ENCODE measurements at regions not wholly inside any gene's neighbourhood (a gene's known extent, or its start where the extent isn't known, plus 50 kb on each side); places are given as distances from the start of the nearest gene placed in this dataset.

DNA sequence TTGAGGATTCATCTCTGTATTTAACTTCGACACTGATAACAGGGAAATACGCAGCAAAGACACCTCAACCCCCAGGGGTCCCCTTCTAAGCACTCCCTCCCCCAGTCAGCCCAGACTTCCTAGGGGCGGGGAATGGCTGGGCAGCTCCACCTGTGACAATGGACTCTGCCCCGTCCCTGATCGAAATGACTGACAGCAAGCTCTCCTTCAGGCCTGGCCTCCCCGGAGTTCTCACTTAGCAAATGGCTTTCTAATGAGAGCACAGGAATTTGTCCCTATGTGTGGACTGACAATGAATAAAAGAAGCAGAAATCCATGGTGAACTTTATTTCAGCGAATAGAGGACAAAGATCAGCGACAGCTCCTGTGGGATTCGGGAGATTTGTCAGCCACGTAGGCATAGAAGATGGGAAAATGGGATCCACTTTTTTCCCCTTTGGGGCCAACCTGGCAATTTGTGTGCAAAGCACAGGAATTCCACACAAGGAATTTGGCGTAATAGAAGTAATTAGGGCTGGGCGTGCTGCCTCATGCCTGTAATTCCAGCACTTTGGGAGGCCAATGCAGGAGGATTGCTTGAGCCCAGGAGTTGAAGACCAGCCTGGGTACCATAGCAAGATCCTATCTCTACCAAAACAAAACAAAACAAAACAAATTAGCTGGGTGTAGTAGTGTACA, 63.8 kb downstream of the TNFAIP2 start:
- Histone ChIP-seq H3K4me3 (ENCODE audit: low read depth, low read length) (no peak overlapping the region), H3K27me3 (ENCODE audit: insufficient read depth, low read depth, severe bottlenecking) (no peaks in the 10 kb centered on the region), H3K27ac (no peak overlapping the region), H3K9me3 (ENCODE audit: severe bottlenecking) (peaks cover 15% of the 10 kb centered on the region), H3K36me3 (no peaks in the 10 kb centered on the region)
- DNase-seq = no peak
- TF ChIP-seq, protein P1, sequence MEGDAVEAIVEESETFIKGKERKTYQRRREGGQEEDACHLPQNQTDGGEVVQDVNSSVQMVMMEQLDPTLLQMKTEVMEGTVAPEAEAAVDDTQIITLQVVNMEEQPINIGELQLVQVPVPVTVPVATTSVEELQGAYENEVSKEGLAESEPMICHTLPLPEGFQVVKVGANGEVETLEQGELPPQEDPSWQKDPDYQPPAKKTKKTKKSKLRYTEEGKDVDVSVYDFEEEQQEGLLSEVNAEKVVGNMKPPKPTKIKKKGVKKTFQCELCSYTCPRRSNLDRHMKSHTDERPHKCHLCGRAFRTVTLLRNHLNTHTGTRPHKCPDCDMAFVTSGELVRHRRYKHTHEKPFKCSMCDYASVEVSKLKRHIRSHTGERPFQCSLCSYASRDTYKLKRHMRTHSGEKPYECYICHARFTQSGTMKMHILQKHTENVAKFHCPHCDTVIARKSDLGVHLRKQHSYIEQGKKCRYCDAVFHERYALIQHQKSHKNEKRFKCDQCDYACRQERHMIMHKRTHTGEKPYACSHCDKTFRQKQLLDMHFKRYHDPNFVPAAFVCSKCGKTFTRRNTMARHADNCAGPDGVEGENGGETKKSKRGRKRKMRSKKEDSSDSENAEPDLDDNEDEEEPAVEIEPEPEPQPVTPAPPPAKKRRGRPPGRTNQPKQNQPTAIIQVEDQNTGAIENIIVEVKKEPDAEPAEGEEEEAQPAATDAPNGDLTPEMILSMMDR (IDR thresholded peaks at IDR 0.05; ENCODE audit: low read depth, low read length) = no peak

DNA sequence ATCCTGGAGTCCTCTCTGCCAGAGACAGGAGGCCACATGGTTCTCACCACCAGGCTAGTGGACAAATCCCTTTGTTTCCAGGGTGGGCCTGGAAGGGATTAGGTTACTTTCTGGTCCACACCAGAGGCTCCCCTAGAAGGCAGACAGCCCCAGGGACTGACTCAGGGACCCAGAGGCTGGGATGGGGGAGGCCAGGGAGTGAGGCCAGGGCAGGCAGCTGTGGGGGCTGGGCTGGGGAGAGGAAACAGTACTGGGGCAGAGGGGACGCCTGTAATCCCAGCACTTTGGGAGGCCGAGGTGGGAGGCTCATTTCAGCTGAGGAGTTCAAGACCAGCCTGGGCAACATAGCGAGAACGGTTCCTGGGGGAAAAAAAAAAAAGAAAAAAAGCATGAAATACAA, 64.7 kb downstream of the TNFAIP2 start:
- Histone ChIP-seq H3K9me3 (ENCODE audit: severe bottlenecking) (peaks cover 15% of the 10 kb centered on the region), H3K27ac (no peak overlapping the region), H3K4me3 (ENCODE audit: low read depth, low read length) (no peak overlapping the region), H3K36me3 (no peaks in the 10 kb centered on the region), H3K27me3 (ENCODE audit: insufficient read depth, low read depth, severe bottlenecking) (no peaks in the 10 kb centered on the region)
- TF ChIP-seq, protein P1 (IDR thresholded peaks at IDR 0.05; ENCODE audit: low read depth, low read length) = no peak
- DNase-seq = no peak

DNA sequence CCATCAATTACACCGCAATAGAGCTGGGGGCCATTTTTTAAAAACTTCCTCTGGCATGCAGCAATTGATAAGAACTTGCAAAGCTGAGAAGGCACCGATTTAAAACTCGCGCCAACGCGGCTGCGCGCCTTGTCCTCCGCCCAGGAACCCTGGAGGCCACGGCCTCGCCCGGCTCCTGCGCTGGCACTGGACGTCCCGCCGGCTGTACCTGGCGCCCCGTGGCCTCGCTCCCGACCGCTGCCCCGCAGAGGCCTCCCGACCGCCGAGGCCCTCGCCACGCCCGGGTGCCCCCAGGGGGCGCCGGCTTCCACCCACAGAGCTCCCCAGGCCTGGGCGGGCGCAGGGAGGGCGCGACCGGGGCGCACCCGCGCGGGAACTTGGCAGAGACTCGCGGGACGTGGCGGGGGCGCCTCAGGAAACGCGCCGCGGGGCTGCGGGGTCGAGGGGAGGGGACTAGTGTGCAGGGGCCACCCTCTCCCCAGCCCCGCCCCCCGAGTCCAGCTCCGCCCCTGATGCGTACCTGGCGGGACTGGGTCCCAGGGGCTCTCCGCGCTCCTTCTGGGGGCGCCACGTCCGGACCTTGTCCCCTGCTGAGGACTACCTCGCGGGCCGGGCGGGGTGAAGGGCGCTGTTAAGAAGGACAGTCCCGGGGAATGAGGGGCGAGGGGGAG, 65.7 kb downstream of the TNFAIP2 start:
- Histone ChIP-seq H3K36me3 (no peaks in the 10 kb centered on the region), H3K4me3 (ENCODE audit: low read depth, low read length) (no peak overlapping the region), H3K9me3 (ENCODE audit: severe bottlenecking) (peaks cover 26% of the 10 kb centered on the region), H3K27ac (no peak overlapping the region), H3K27me3 (ENCODE audit: insufficient read depth, low read depth, severe bottlenecking) (no peaks in the 10 kb centered on the region)
- TF ChIP-seq, protein P1 (IDR thresholded peaks at IDR 0.05; ENCODE audit: low read depth, low read length) = no peak
- no peak for DNase-seq

DNA sequence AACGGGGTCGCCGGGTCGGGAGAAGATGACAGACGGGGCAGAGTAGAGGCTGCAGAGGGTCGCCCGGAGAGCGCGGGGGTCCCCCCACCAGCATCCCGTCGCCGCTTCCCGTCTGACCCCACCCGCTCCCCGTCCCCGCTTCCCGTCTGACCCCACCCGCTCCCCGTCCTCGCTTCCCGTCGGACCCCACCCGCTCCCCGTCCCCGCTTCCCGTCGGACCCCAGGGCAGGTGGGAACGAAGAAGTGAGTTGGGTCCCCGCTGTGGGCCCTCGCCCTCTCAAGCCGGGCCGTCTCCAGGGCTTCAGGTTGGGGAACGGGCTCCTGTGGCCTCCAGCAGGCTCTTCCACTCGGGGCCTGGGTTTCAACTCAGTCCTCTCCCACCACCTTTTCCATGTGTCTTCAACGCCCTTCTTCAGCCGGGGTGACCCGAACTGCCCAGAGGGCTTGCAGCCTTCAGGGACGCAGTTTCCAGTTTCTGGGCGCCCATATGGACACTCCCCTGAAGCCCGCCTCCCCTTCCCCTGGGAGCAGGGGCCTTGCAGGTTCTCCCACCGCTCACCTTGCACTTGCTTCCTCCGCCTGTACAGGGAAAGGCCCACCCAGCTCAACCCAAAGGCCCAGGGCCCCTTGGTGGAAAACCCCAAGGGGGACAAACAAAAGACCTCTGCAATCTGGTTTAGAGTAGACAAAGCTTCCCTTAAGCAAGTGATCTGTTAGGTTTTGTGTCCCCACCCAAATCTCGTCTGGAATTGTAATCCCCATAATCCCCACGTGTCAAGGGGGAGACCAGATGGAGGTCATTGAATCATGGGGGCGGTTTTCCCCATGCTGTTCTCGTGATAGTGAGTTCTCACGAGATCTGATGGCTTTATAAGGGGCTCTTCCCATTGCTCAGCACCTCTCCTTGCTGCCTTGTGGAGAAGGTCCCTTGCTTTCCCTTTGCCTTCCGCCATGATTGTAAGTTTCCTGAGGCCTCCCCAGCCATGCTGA, 66.5 kb downstream of the TNFAIP2 start:
- H3K36me3 ChIP-seq = no peaks in the 10 kb centered on the region
- H3K27ac ChIP-seq = peak overlapping the region; percentile 86
- TF ChIP-seq, protein P1 (IDR thresholded peaks at IDR 0.05; ENCODE audit: low read depth, low read length) = no peak
- DNase-seq = peak; percentile 63
- no peaks in the 10 kb centered on the region for H3K27me3 ChIP-seq (ENCODE audit: insufficient read depth, low read depth, severe bottlenecking)
- peaks cover 26% of the 10 kb centered on the region for H3K9me3 ChIP-seq (ENCODE audit: severe bottlenecking)
- no peak overlapping the region for H3K4me3 ChIP-seq (ENCODE audit: low read depth, low read length)

DNA sequence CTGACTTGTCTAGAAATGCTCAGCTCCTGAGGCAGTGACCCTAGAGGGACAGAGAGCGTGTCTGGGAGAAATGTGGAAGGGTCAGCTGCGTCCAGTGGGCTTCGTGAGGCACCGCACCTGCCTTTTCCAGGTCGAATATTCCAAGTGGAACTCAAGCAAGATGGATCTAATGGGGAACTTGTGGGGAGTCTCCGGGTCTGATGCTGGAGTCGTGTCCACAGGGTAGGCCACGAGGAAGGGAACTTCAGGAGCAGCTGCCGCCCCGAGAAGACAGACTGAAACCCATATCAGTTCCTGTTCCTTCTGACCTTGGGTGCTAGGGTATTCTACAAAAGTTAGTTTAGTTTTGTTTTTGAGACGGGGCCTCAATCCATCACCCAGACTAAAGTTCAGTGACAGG, 67.5 kb downstream of the TNFAIP2 start:
- H3K27ac ChIP-seq = peak overlapping the region; percentile 86; the same call in 1 of the 2 replicates
- H3K9me3 ChIP-seq (ENCODE audit: severe bottlenecking) = peaks cover 26% of the 10 kb centered on the region
- H3K27me3 ChIP-seq (ENCODE audit: insufficient read depth, low read depth, severe bottlenecking) = no peaks in the 10 kb centered on the region
- no peak for DNase-seq
- no peak overlapping the region for H3K4me3 ChIP-seq (ENCODE audit: low read depth, low read length)
- no peaks in the 10 kb centered on the region for H3K36me3 ChIP-seq
- TF ChIP-seq, protein P1 (IDR thresholded peaks at IDR 0.05; ENCODE audit: low read depth, low read length) = no peak

All from WERI-Rb-1 (cell line).